Esophagus muscularis mucosa (tissue), 4 donors: ENCODE measurements at regions not wholly inside any gene's neighbourhood (a gene's known extent, or its start where the extent isn't known, plus 50 kb on each side); places are given as distances from the start of the nearest gene placed in this dataset.
"Not testable (repeated sequence)": the region's sequence is repeated elsewhere in the genome, so short reads cannot be mapped to it uniquely, and the experiment has no call there.

ENCODE experiments used
- DNase-seq: peaks from one replicate; pipeline ENCODE4 v3.0.0-alpha.2; 2017; ENCODE audit errors: extremely low spot score
- H3K27ac ChIP-seq, 4 donors: fragments of 200-600 bp; sonication (generic); replicated peaks in 1 of 4; 1 replicate in 3 of 4; 2 replicates in 1 of 4; pipeline ENCODE4 v1.5.1; 2016 to 2019; ENCODE audit warnings: mild to moderate bottlenecking in 1 of 4
- H3K27me3 ChIP-seq, 4 donors: fragments of 200-600 bp; sonication (generic); one replicate each; pipeline versions ENCODE4 v1.5.1 to v1.6.0; 2016 to 2019
- H3K36me3 ChIP-seq, 4 donors: fragments of 200-600 bp; sonication (generic); one replicate each; pipeline ENCODE4 v1.5.1; 2016 to 2019
- H3K4me1 ChIP-seq, 4 donors: fragments of 200-600 bp; sonication (generic); one replicate each; pipeline ENCODE4 v1.5.1; 2016 to 2019
- H3K4me3 ChIP-seq, 4 donors: fragments of 200-600 bp; sonication (generic); 1 replicate in 2 of 4; 2 replicates in 2 of 4; pipeline ENCODE4 v1.5.1; 2016 to 2019; ENCODE audit warnings: mild to moderate bottlenecking in 4 of 4, moderate library complexity in 1 of 4
- H3K9me3 ChIP-seq, 4 donors: fragments of 200-600 bp; sonication (generic); 1 replicate in 3 of 4; 2 replicates in 1 of 4; pipeline ENCODE4 v1.5.1; 2016 to 2019
- CTCF ChIP-seq, 3 experiments: fragments of 200-600 bp in 2 of 3; fragments of 450-650 bp in 1 of 3; sonication (generic) in 2 of 3; IDR thresholded peaks; one replicate each; pipeline ENCODE4 v1.5.1; 2017 to 2019; ENCODE audit warnings: antibody characterized with exemption in 3 of 3, mild to moderate bottlenecking in 2 of 3, moderate library complexity in 1 of 3
- EP300 ChIP-seq: sonication (generic); formaldehyde crosslinking; IDR thresholded peaks from one replicate; pipeline ENCODE4 v1.6.1; 2017; ENCODE audit warnings: antibody characterized with exemption
- POLR2A ChIP-seq: fragments of 450-650 bp; IDR thresholded peaks from one replicate; pipeline ENCODE4 v1.6.1; 2017; ENCODE audit warnings: antibody characterized with exemption, moderate library complexity, mild to moderate bottlenecking, low read depth
- POLR2AphosphoS5 ChIP-seq, 2 donors: sonication (generic); formaldehyde crosslinking; IDR thresholded peaks; one replicate each; pipeline ENCODE4 v1.6.1; 2017; ENCODE audit warnings: antibody characterized with exemption in 2 of 2
- WGBS: methylation state at CpG from one replicate; pipeline ENCODE4 v1.1.5; 2018; 5-methylcytosine and 5-hydroxymethylcytosine counted together
- intact Hi-C: fragments of 100-400 bp; cut with DNase I; formaldehyde crosslinking; loops from one replicate; pipeline ENCODE4 v1.15.1; 2023

GRCh38 chr1:187991944-187992343 lies 1163.2 kb downstream of the PLA2G4A start:
- Histone ChIP-seq H3K27me3 (no peaks in the 10 kb centered on the region), H3K27ac (no peak overlapping the region), H3K4me3 (no peak overlapping the region), H3K36me3 (no peaks in the 10 kb centered on the region), H3K4me1 (no peaks in the 10 kb centered on the region), H3K9me3 (no peaks in the 10 kb centered on the region)
- no peak for DNase-seq
- intact Hi-C loops: no loop called here
- TF ChIP-seq CTCF (IDR thresholded peaks at IDR 0.05) (no peak), POLR2A (no peak), EP300 (no peak), POLR2AphosphoS5 (IDR thresholded peaks at IDR 0.05) (no peak)

GRCh38 chr1:187996780-187997179 lies 1168.0 kb downstream of the PLA2G4A start:
- no peaks in the 10 kb centered on the region for H3K27me3 ChIP-seq
- no peaks in the 10 kb centered on the region for H3K4me1 ChIP-seq
- H3K27ac ChIP-seq: no peak overlapping the region
- no peak overlapping the region for H3K4me3 ChIP-seq
- no peak for DNase-seq
- H3K36me3 ChIP-seq: no peaks in the 10 kb centered on the region
- TF ChIP-seq POLR2AphosphoS5 (IDR thresholded peaks at IDR 0.05): no peak
- TF ChIP-seq EP300: no peak
- no peak for TF ChIP-seq CTCF (IDR thresholded peaks at IDR 0.05)
- no peak for TF ChIP-seq POLR2A
- H3K9me3 ChIP-seq: no peaks in the 10 kb centered on the region
- intact Hi-C loops: no loop called here

GRCh38 chr1:187999973-188000372 lies 1171.2 kb downstream of the PLA2G4A start:
- Histone ChIP-seq H3K27me3 (no peaks in the 10 kb centered on the region), H3K27ac (no peak overlapping the region), H3K9me3 (no peaks in the 10 kb centered on the region), H3K4me3 (no peak overlapping the region), H3K4me1 (no peaks in the 10 kb centered on the region), H3K36me3 (no peaks in the 10 kb centered on the region)
- intact Hi-C loops: no loop called here
- TF ChIP-seq POLR2AphosphoS5 (IDR thresholded peaks at IDR 0.05): no peak
- no peak for TF ChIP-seq EP300
- TF ChIP-seq CTCF (IDR thresholded peaks at IDR 0.05): no peak
- TF ChIP-seq POLR2A: no peak
- no peak for DNase-seq

- WGBS: 89% methylated on average over 1 of the region's 1 CpG
These were observed 1174.9 kb downstream of the PLA2G4A start for GRCh38 chr1:188003687-188004086.

GRCh38 chr1:188004849-188005248 lies 1176.1 kb downstream of the PLA2G4A start:
- no peaks in the 10 kb centered on the region for H3K27me3 ChIP-seq
- H3K27ac ChIP-seq: no peak overlapping the region
- intact Hi-C loops: no loop called here
- no peak for DNase-seq
- 74% methylated on average over 1 of the region's 1 CpG for WGBS
- no peak overlapping the region for H3K4me3 ChIP-seq
- TF ChIP-seq CTCF (IDR thresholded peaks at IDR 0.05): no peak
- H3K36me3 ChIP-seq: no peaks in the 10 kb centered on the region
- H3K9me3 ChIP-seq: no peaks in the 10 kb centered on the region
- no peaks in the 10 kb centered on the region for H3K4me1 ChIP-seq

More at GRCh38 chr1:188003687-188004086, 1174.9 kb downstream of the PLA2G4A start:
- H3K4me3 ChIP-seq, H3K36me3 ChIP-seq, H3K27ac ChIP-seq, H3K4me1 ChIP-seq, H3K27me3 ChIP-seq, intact Hi-C loops, H3K9me3 ChIP-seq, DNase-seq: not testable (repeated sequence)
